ENCODE measurements at regions not wholly inside any gene's neighbourhood (a gene's known extent, or its start where the extent isn't known, plus 50 kb on each side); places are given as distances from the start of the nearest gene placed in this dataset.

GRCh38 chr4:119865789-119866188 is 200.9 kb downstream of the MAD2L1 start:
- TF ChIP-seq POLR2AphosphoS5 (IDR thresholded peaks at IDR 0.05; ENCODE audit: borderline replicate concordance, low read depth, low read length) (no peak), FOXP2 (optimal IDR thresholded peaks at IDR 0.05; ENCODE audit: control extremely low read depth, extremely low read length, insufficient read depth) (no peak), EZH2 (IDR thresholded peaks at IDR 0.05) (no peak)
- DNase-seq (ENCODE audit: low read depth, low spot score) = no peak
- H3K27ac ChIP-seq = no peak overlapping the region
- H3K9me3 ChIP-seq (ENCODE audit: low read depth, low read length) = no peaks in the 10 kb centered on the region
- no peaks in the 10 kb centered on the region for H3K36me3 ChIP-seq (ENCODE audit: insufficient read depth, low read length)
- H3K9ac ChIP-seq (ENCODE audit: insufficient read length) = no peak overlapping the region
- H3K4me3 ChIP-seq = no peak overlapping the region

- TF ChIP-seq POLR2AphosphoS5 (IDR thresholded peaks at IDR 0.05; ENCODE audit: borderline replicate concordance, low read depth, low read length) (no peak), FOXP2 (optimal IDR thresholded peaks at IDR 0.05; ENCODE audit: control extremely low read depth, extremely low read length, insufficient read depth) (no peak), EZH2 (IDR thresholded peaks at IDR 0.05) (no peak)
- Histone ChIP-seq H3K27ac (no peak overlapping the region), H3K9ac (ENCODE audit: insufficient read length) (no peak overlapping the region), H3K36me3 (ENCODE audit: insufficient read depth, low read length) (no peaks in the 10 kb centered on the region), H3K4me3 (no peak overlapping the region), H3K9me3 (ENCODE audit: low read depth, low read length) (no peaks in the 10 kb centered on the region)
- DNase-seq (ENCODE audit: low read depth, low spot score) = no peak
Measured at GRCh38 chr4:119865389-119865788, 201.3 kb downstream of the MAD2L1 start.

- Histone ChIP-seq H3K27ac (no peak overlapping the region), H3K36me3 (ENCODE audit: insufficient read depth, low read length) (no peaks in the 10 kb centered on the region), H3K9me3 (ENCODE audit: low read depth, low read length) (no peaks in the 10 kb centered on the region), H3K9ac (ENCODE audit: insufficient read length) (no peak overlapping the region), H3K4me3 (no peak overlapping the region)
- no peak for DNase-seq (ENCODE audit: low read depth, low spot score)
- TF ChIP-seq EZH2 (IDR thresholded peaks at IDR 0.05) (no peak), FOXP2 (optimal IDR thresholded peaks at IDR 0.05; ENCODE audit: control extremely low read depth, extremely low read length, insufficient read depth) (no peak), POLR2AphosphoS5 (IDR thresholded peaks at IDR 0.05; ENCODE audit: borderline replicate concordance, low read depth, low read length) (no peak)
Measured at GRCh38 chr4:119861731-119862130, 204.9 kb downstream of the MAD2L1 start.

GRCh38 chr4:119858176-119858575 is 208.5 kb downstream of the MAD2L1 start:
- no peak overlapping the region for H3K27ac ChIP-seq
- TF ChIP-seq POLR2AphosphoS5 (IDR thresholded peaks at IDR 0.05; ENCODE audit: borderline replicate concordance, low read depth, low read length) (no peak), EZH2 (IDR thresholded peaks at IDR 0.05) (no peak), FOXP2 (optimal IDR thresholded peaks at IDR 0.05; ENCODE audit: control extremely low read depth, extremely low read length, insufficient read depth) (no peak)

GRCh38 chr4:119854364-119854763 is 212.3 kb downstream of the MAD2L1 start:
- TF ChIP-seq EZH2 (IDR thresholded peaks at IDR 0.05) = no peak
- no peak for TF ChIP-seq POLR2AphosphoS5 (IDR thresholded peaks at IDR 0.05; ENCODE audit: borderline replicate concordance, low read depth, low read length)
- no peak for TF ChIP-seq FOXP2 (optimal IDR thresholded peaks at IDR 0.05; ENCODE audit: control extremely low read depth, extremely low read length, insufficient read depth)
- Histone ChIP-seq H3K4me3 (no peak overlapping the region), H3K9ac (ENCODE audit: insufficient read length) (no peak overlapping the region), H3K27ac (no peak overlapping the region), H3K36me3 (ENCODE audit: insufficient read depth, low read length) (no peaks in the 10 kb centered on the region), H3K9me3 (ENCODE audit: low read depth, low read length) (no peaks in the 10 kb centered on the region; the same call in 1 of the 2 replicates)
- DNase-seq (ENCODE audit: low read depth, low spot score) = no peak

More at GRCh38 chr4:119858176-119858575, 208.5 kb downstream of the MAD2L1 start:
- H3K9ac ChIP-seq (ENCODE audit: insufficient read length) = no peak overlapping the region
- H3K4me3 ChIP-seq = no peak overlapping the region
- DNase-seq (ENCODE audit: low read depth, low spot score) = no peak
- H3K36me3 ChIP-seq (ENCODE audit: insufficient read depth, low read length) = no peaks in the 10 kb centered on the region
- no peaks in the 10 kb centered on the region for H3K9me3 ChIP-seq (ENCODE audit: low read depth, low read length)

GRCh38 chr4:119851649-119852048 is 215.0 kb downstream of the MAD2L1 start:
- TF ChIP-seq EZH2 (IDR thresholded peaks at IDR 0.05) (no peak), FOXP2 (optimal IDR thresholded peaks at IDR 0.05; ENCODE audit: control extremely low read depth, extremely low read length, insufficient read depth) (no peak), POLR2AphosphoS5 (IDR thresholded peaks at IDR 0.05; ENCODE audit: borderline replicate concordance, low read depth, low read length) (no peak)
- H3K4me3 ChIP-seq = no peak overlapping the region
- DNase-seq (ENCODE audit: low read depth, low spot score) = no peak
- H3K9me3 ChIP-seq (ENCODE audit: low read depth, low read length) = no peaks in the 10 kb centered on the region; the same call in 1 of the 2 replicates
- H3K36me3 ChIP-seq (ENCODE audit: insufficient read depth, low read length) = no peaks in the 10 kb centered on the region
- H3K9ac ChIP-seq (ENCODE audit: insufficient read length) = no peak overlapping the region
- no peak overlapping the region for H3K27ac ChIP-seq

GRCh38 chr4:119841361-119841760 is 212.8 kb upstream of the PDE5A start:
- H3K9ac ChIP-seq (ENCODE audit: insufficient read length) = no peak overlapping the region
- no peaks in the 10 kb centered on the region for H3K36me3 ChIP-seq (ENCODE audit: insufficient read depth, low read length)
- TF ChIP-seq EZH2 (IDR thresholded peaks at IDR 0.05) = no peak
- no peak overlapping the region for H3K4me3 ChIP-seq
- no peaks in the 10 kb centered on the region for H3K9me3 ChIP-seq (ENCODE audit: low read depth, low read length)
- no peak for DNase-seq (ENCODE audit: low read depth, low spot score)
- H3K27ac ChIP-seq = no peak overlapping the region

GRCh38 chr4:119835613-119835910 is 207.0 kb upstream of the PDE5A start:
- H3K4me3 ChIP-seq = no peak overlapping the region
- no peak overlapping the region for H3K9ac ChIP-seq (ENCODE audit: insufficient read length)
- TF ChIP-seq FOXP2 (optimal IDR thresholded peaks at IDR 0.05; ENCODE audit: control extremely low read depth, extremely low read length, insufficient read depth) (no peak), POLR2AphosphoS5 (IDR thresholded peaks at IDR 0.05; ENCODE audit: borderline replicate concordance, low read depth, low read length) (no peak)
- no peak for DNase-seq (ENCODE audit: low read depth, low spot score)
- H3K27ac ChIP-seq = no peak overlapping the region
- no peaks in the 10 kb centered on the region for H3K9me3 ChIP-seq (ENCODE audit: low read depth, low read length)
- H3K36me3 ChIP-seq (ENCODE audit: insufficient read depth, low read length) = no peaks in the 10 kb centered on the region

- H3K27ac ChIP-seq = no peak overlapping the region
- no peaks in the 10 kb centered on the region for H3K36me3 ChIP-seq (ENCODE audit: insufficient read depth, low read length)
- H3K4me3 ChIP-seq = no peak overlapping the region
- TF ChIP-seq FOXP2 (optimal IDR thresholded peaks at IDR 0.05; ENCODE audit: control extremely low read depth, extremely low read length, insufficient read depth) (no peak), POLR2AphosphoS5 (IDR thresholded peaks at IDR 0.05; ENCODE audit: borderline replicate concordance, low read depth, low read length) (no peak), EZH2 (IDR thresholded peaks at IDR 0.05) (no peak)
- no peak overlapping the region for H3K9ac ChIP-seq (ENCODE audit: insufficient read length)
- no peaks in the 10 kb centered on the region for H3K9me3 ChIP-seq (ENCODE audit: low read depth, low read length)
- no peak for DNase-seq (ENCODE audit: low read depth, low spot score)
Measured at GRCh38 chr4:119834906-119835612, 206.5 kb upstream of the PDE5A start.
